Ovary (tissue), 1 donor: ENCODE measurements at regions not wholly inside any gene's neighbourhood (a gene's known extent, or its start where the extent isn't known, plus 50 kb on each side); places are given as distances from the start of the nearest gene placed in this dataset.

ENCODE experiments used
- EP300 ChIP-seq: sonication (generic); formaldehyde crosslinking; IDR thresholded peaks from one replicate; pipeline ENCODE4 v1.6.1; 2017; ENCODE audit warnings: antibody characterized with exemption
- POLR2A ChIP-seq: fragments of 450-650 bp; IDR thresholded peaks from one replicate; pipeline ENCODE4 v1.6.1; 2017; ENCODE audit warnings: antibody characterized with exemption, mild to moderate bottlenecking, moderate library complexity

GRCh38 chr2:239890206-239890746 lies 134.9 kb downstream of the NDUFA10 start:
- TF ChIP-seq POLR2A (no peak), EP300 (no peak)
